GM12878 (cell line): ENCODE measurements at regions not wholly inside any gene's neighbourhood (a gene's known extent, or its start where the extent isn't known, plus 50 kb on each side); places are given as distances from the start of the nearest gene placed in this dataset.

Experiments
- ATAC-seq: fragments of 200-7000 bp; cut with Tn5 transposase; 3 replicates; pipeline ENCODE4 v1.9.1; 2020; ENCODE audit warnings: mild to moderate bottlenecking, moderate library complexity
- BruUV-seq: library from RNA; stranded (reverse); fragments of 400-500 nt; replicated peaks from 2 replicates; lab custom pipeline; 2021; lab: Mats Ljungman, UMichigan
- CTCF ChIA-PET: fragments of 300-600 bp; sonication (Branson Sonifier 250); formaldehyde crosslinking; extraction: SDS; loops from one replicate; lab custom pipeline; 2021; ENCODE audit warnings: inconsistent platforms; lab: Yijun Ruan, JAX
- POLR2A ChIA-PET: fragments of 350-600 bp; formaldehyde crosslinking; extraction: SDS; loops from one replicate; lab custom pipeline; 2021; ENCODE audit warnings: inconsistent platforms; lab: Charles Lee
- RAD21 ChIA-PET: fragments of 300-600 bp; sonication (Branson Sonifier 250); formaldehyde crosslinking; loops from one replicate; lab custom pipeline; 2023; ENCODE audit warnings: antibody characterized with exemption; ENCODE audit not compliant: unreplicated experiment; lab: Charles Lee
- SMC1A ChIA-PET: fragments of 300-600 bp; sonication (Branson Sonifier 250); formaldehyde crosslinking; loops from one replicate; lab custom pipeline; 2023; ENCODE audit not compliant: unreplicated experiment, uncharacterized antibody; lab: Charles Lee
- DNase-seq: peaks from one replicate; pipeline ENCODE4 v3.0.0-alpha.2; 2011; ENCODE audit warnings: low read depth, low spot score
- FAIRE-seq: peaks from 3 replicates; lab custom pipeline; 2011; peaks lifted over from hg19 to GRCh38; lab: Jason Lieb, UNC
- H2AFZ ChIP-seq: 2 replicates; pipeline ENCODE4 v1.6.0; 2011; ENCODE audit warnings: low read depth, low read length, control low read depth; ENCODE audit not compliant: control insufficient read depth
- H3K27ac ChIP-seq: 2 replicates; pipeline ENCODE4 v1.5.1; 2011; ENCODE audit warnings: control low read depth; ENCODE audit not compliant: control insufficient read depth, insufficient read depth
- H3K27me3 ChIP-seq, 2 experiments: replicated peaks in 1 of 2; 2 replicates each; pipeline versions ENCODE4 v1.6.0 to v1.6.1; 2011; ENCODE audit warnings: low read length in 1 of 2; ENCODE audit not compliant: control insufficient read depth in 2 of 2, insufficient read depth in 2 of 2
- H3K36me3 ChIP-seq, 2 experiments: 2 replicates each; pipeline ENCODE4 v1.5.1; 2011; ENCODE audit warnings: low read length in 1 of 2; ENCODE audit not compliant: control insufficient read depth in 2 of 2, insufficient read depth in 2 of 2
- H3K4me1 ChIP-seq: 2 replicates; pipeline ENCODE4 v1.6.1; 2011; ENCODE audit warnings: mild to moderate bottlenecking, low read length, moderate library complexity, mixed read lengths; ENCODE audit not compliant: control insufficient read depth, insufficient read depth
- H3K4me2 ChIP-seq: 2 replicates; pipeline ENCODE4 v1.6.0; 2011; ENCODE audit warnings: control low read depth; ENCODE audit not compliant: control insufficient read depth, insufficient read depth
- H3K4me3 ChIP-seq: fragments of 200-600 bp; sonication (generic); 2 replicates; pipeline ENCODE4 v1.5.1; 2016
- H3K79me2 ChIP-seq: 2 replicates; pipeline ENCODE4 v1.6.0; 2011; ENCODE audit warnings: low read length; ENCODE audit not compliant: control insufficient read depth, insufficient read depth
- H3K9ac ChIP-seq: 2 replicates; pipeline ENCODE4 v1.8.0; 2011; ENCODE audit warnings: low read length, control low read depth, mixed read lengths; ENCODE audit not compliant: control insufficient read depth, insufficient read depth
- H3K9me3 ChIP-seq: replicated peaks from 3 replicates; pipeline ENCODE4 v1.5.1; 2011; ENCODE audit warnings: mild to moderate bottlenecking, low read length; ENCODE audit not compliant: control insufficient read depth, insufficient read depth
- H4K20me1 ChIP-seq: 2 replicates; pipeline ENCODE4 v1.6.0; 2011; ENCODE audit not compliant: control insufficient read depth, insufficient read depth
- BACH1 ChIP-seq: fragments of 450-650 bp; IDR thresholded peaks from 2 replicates; pipeline ENCODE4 v1.6.1; 2017; ENCODE audit warnings: mild to moderate bottlenecking, borderline replicate concordance
- E2F4 ChIP-seq: IDR thresholded peaks from 2 replicates; pipeline ENCODE4 v1.6.1; 2012; ENCODE audit warnings: low read depth, low read length, improper control_type of control experiment
- EP300 ChIP-seq, 2 experiments: fragments of 150-350 bp in 1 of 2; IDR thresholded peaks; 2 replicates each; pipeline ENCODE4 v1.6.1; 2011 to 2012; ENCODE audit warnings: low read depth in 2 of 2, low read length in 2 of 2, borderline replicate concordance in 1 of 2, improper control_type of control experiment in 1 of 2, inconsistent platforms in 1 of 2; ENCODE audit not compliant: control insufficient read depth in 1 of 2
- HDAC6 ChIP-seq: fragments of 200-600 bp; sonication (generic); IDR thresholded peaks from one replicate; pipeline ENCODE4 v1.8.0; 2017; ENCODE audit warnings: antibody characterized with exemption; ENCODE audit not compliant: unreplicated experiment
- HDGF ChIP-seq: fragments of 450-650 bp; IDR thresholded peaks from 2 replicates; pipeline ENCODE4 v1.6.1; 2016; ENCODE audit warnings: antibody characterized with exemption
- IRF5 ChIP-seq: fragments of 450-650 bp; IDR thresholded peaks from 2 replicates; pipeline ENCODE4 v1.6.1; 2017; ENCODE audit warnings: borderline replicate concordance
- JUND ChIP-seq: IDR thresholded peaks from 2 replicates; pipeline ENCODE4 v1.6.1; 2012; ENCODE audit warnings: low read depth, mild to moderate bottlenecking, low read length, improper control_type of control experiment, moderate library complexity
- KLF5 ChIP-seq: fragments of 450-650 bp; IDR thresholded peaks from 2 replicates; pipeline ENCODE4 v1.6.1; 2014; ENCODE audit warnings: mild to moderate bottlenecking; ENCODE audit not compliant: partially characterized antibody
- NR2C2 ChIP-seq: IDR thresholded peaks from 2 replicates; pipeline ENCODE4 v1.6.1; 2011; ENCODE audit warnings: borderline replicate concordance, low read depth; ENCODE audit not compliant: control insufficient read depth, insufficient read length
- RAD21 ChIP-seq: IDR thresholded peaks from 2 replicates; pipeline ENCODE4 v1.6.1; 2011; ENCODE audit warnings: mild to moderate bottlenecking, low read depth, low read length, moderate library complexity; ENCODE audit not compliant: insufficient read depth
- TCF7 ChIP-seq: IDR thresholded peaks from 2 replicates; pipeline ENCODE4 v1.6.1; 2014; ENCODE audit warnings: antibody characterized with exemption, borderline replicate concordance
- ZBED1 ChIP-seq: IDR thresholded peaks from 2 replicates; pipeline ENCODE4 v1.6.1; 2016; ENCODE audit warnings: borderline replicate concordance
- ZBTB33 ChIP-seq: fragments of 450-650 bp; IDR thresholded peaks from 2 replicates; pipeline ENCODE4 v1.6.1; 2017; ENCODE audit warnings: mild to moderate bottlenecking
- ZNF24 ChIP-seq: fragments of 450-650 bp; IDR thresholded peaks from 2 replicates; pipeline ENCODE4 v1.6.1; 2017; ENCODE audit warnings: antibody characterized with exemption, mild to moderate bottlenecking
- ZNF384 ChIP-seq: IDR thresholded peaks from 2 replicates; pipeline ENCODE4 v1.6.1; 2012; ENCODE audit warnings: low read depth, mild to moderate bottlenecking, low read length, improper control_type of control experiment, borderline replicate concordance
- WGBS: methylation state at CpG from one replicate; pipeline ENCODE4 v1.1.6; 2016; ENCODE audit warnings: low lambda C conversion rate; ENCODE audit not compliant: insufficient replicate concordance, insufficient coverage; ENCODE audit errors: missing lambda C conversion rate; 5-methylcytosine and 5-hydroxymethylcytosine counted together
- in situ Hi-C: fragments of 300-500 bp; cut with MboI; formaldehyde crosslinking; loops from 9 replicates; pipeline ENCODE4 v1.14.3; 2018; ENCODE audit warnings: mixed read lengths
- intact Hi-C: fragments of 100-400 bp; cut with micrococcal nuclease; formaldehyde crosslinking; loops from one replicate; pipeline ENCODE4 v1.14.2; 2022; ENCODE audit not compliant: unreplicated experiment

- no TSS peak for BruUV-seq
- ChIA-PET POLR2A (no interaction called here), SMC1A (no interaction called here), RAD21 (no interaction called here), CTCF (no interaction called here)
- Histone ChIP-seq H2AFZ (no peak overlapping the region), H3K27ac (no peak overlapping the region), H3K4me3 (no peak overlapping the region), H3K4me2 (no peak overlapping the region), H3K36me3 (no peaks in the 10 kb centered on the region), H3K79me2 (no peaks in the 10 kb centered on the region), H4K20me1 (no peaks in the 10 kb centered on the region), H3K9ac (no peak overlapping the region), H3K27me3 (no peaks in the 10 kb centered on the region), H3K9me3 (no peaks in the 10 kb centered on the region), H3K4me1 (no peaks in the 10 kb centered on the region)
- WGBS, result 45% methylated on average over 5 of the region's 5 CpGs
- DNase-seq (no peak), FAIRE-seq (no peak), ATAC-seq (no peak)
- in situ Hi-C loops (no loop called here), intact Hi-C loops (no loop called here)
- TF ChIP-seq ZBTB33, result no peak
- TF ChIP-seq ZNF24, result no peak
- no peak for TF ChIP-seq RAD21
- no peak for TF ChIP-seq NR2C2
Measured at GRCh38 chr2:116842164-116842563, 972.3 kb upstream of the DDX18 start.

- Histone ChIP-seq H3K27ac (no peak overlapping the region), H3K4me2 (no peak overlapping the region), H3K36me3 (no peaks in the 10 kb centered on the region), H4K20me1 (no peaks in the 10 kb centered on the region), H2AFZ (no peak overlapping the region), H3K4me3 (no peak overlapping the region), H3K9ac (no peak overlapping the region), H3K79me2 (no peaks in the 10 kb centered on the region), H3K27me3 (no peaks in the 10 kb centered on the region), H3K4me1 (no peaks in the 10 kb centered on the region), H3K9me3 (no peaks in the 10 kb centered on the region)
- no peak for FAIRE-seq
- SMC1A ChIA-PET, result no interaction called here
- POLR2A ChIA-PET, result no interaction called here
- ATAC-seq, result no peak
- in situ Hi-C loops, result no loop called here
- CTCF ChIA-PET, result no interaction called here
- intact Hi-C loops, result no loop called here
- no peak for DNase-seq
- WGBS, result 35% methylated on average over 4 of the region's 4 CpGs
- RAD21 ChIA-PET, result no interaction called here
- BruUV-seq, result no TSS peak
- TF ChIP-seq HDGF (no peak), TCF7 (no peak), ZNF384 (no peak), E2F4 (no peak), IRF5 (no peak), KLF5 (no peak), HDAC6 (no peak), RAD21 (no peak), BACH1 (no peak), ZBED1 (no peak), EP300 (IDR thresholded peaks at IDR 0.05; ENCODE audit: borderline replicate concordance in 1 of 2, control insufficient read depth in 1 of 2, low read depth in 2 of 2, low read length in 2 of 2) (no peak), JUND (no peak)
Measured at GRCh38 chr2:116859708-116860107, 954.8 kb upstream of the DDX18 start.
